Left lobe of liver (tissue), 2 donors: ENCODE measurements at regions not wholly inside any gene's neighbourhood (a gene's known extent, or its start where the extent isn't known, plus 50 kb on each side); places are given as distances from the start of the nearest gene placed in this dataset.
"Not testable (repeated sequence)": the region's sequence is repeated elsewhere in the genome, so short reads cannot be mapped to it uniquely, and the experiment has no call there.

Experiments used
- ATAC-seq: fragments of 200-7000 bp; cut with Tn5 transposase; one replicate; pipeline ENCODE4 v1.9.1; 2020; ENCODE audit warnings: mild to moderate bottlenecking, moderate library complexity
- DNase-seq: peaks from one replicate; pipeline ENCODE4 v3.0.0-alpha.2; 2020; ENCODE audit warnings: low spot score
- donor health status: DM: no; HTN: no; CAD: no; lungs with moderate emphysema.
- donor health status: DM: no; HTN: yes; CAD: no.

- no peak for DNase-seq
- ATAC-seq, result peak; percentile 69
These were observed 1212.0 kb downstream of the GALC start for GRCh38 chr14:86780876-86781510.

GRCh38 chr14:86780461-86780860 is 1212.5 kb downstream of the GALC start:
- ATAC-seq, result no peak

GRCh38 chr14:86779416-86779815 is 1213.6 kb downstream of the GALC start:
- ATAC-seq (no peak), DNase-seq (no peak)

More at GRCh38 chr14:86780461-86780860, 1212.5 kb downstream of the GALC start:
- DNase-seq, result no peak

GRCh38 chr14:86777963-86778602 is 1214.9 kb downstream of the GALC start:
- ATAC-seq (peak; percentile 69), DNase-seq (no peak)

- DNase-seq, ATAC-seq: not testable (repeated sequence)
These were observed 1217.1 kb downstream of the GALC start for GRCh38 chr14:86775896-86776295.

GRCh38 chr14:86774916-86775315 is 1218.1 kb downstream of the GALC start:
- DNase-seq (no peak), ATAC-seq (no peak)

GRCh38 chr14:86772075-86772474 is 1220.9 kb downstream of the GALC start:
- no peak for ATAC-seq
- no peak for DNase-seq

GRCh38 chr14:86770186-86770585 is 1222.8 kb downstream of the GALC start:
- no peak for ATAC-seq
- DNase-seq, result no peak

- ATAC-seq, result peak; percentile 57
- DNase-seq, result no peak
These were observed 1226.5 kb downstream of the GALC start for GRCh38 chr14:86766469-86766868.

GRCh38 chr14:86761611-86762010 is 1231.4 kb downstream of the GALC start:
- DNase-seq, result no peak
- no peak for ATAC-seq

GRCh38 chr14:86756521-86757190 is 1226.7 kb downstream of the FLRT2 start:
- DNase-seq (no peak), ATAC-seq (no peak)

- not testable (repeated sequence) for ATAC-seq, DNase-seq
These were observed 1220.5 kb downstream of the FLRT2 start for GRCh38 chr14:86750488-86750887.

- no peak for ATAC-seq
- no peak for DNase-seq
These were observed 1209.8 kb downstream of the FLRT2 start for GRCh38 chr14:86739761-86740160.

GRCh38 chr14:86731427-86731826 is 1201.5 kb downstream of the FLRT2 start:
- DNase-seq, ATAC-seq: not testable (repeated sequence)

- DNase-seq (no peak), ATAC-seq (peak; percentile 36)
These were observed 1193.3 kb downstream of the FLRT2 start for GRCh38 chr14:86723254-86723624.

GRCh38 chr14:86722612-86723253 is 1192.8 kb downstream of the FLRT2 start:
- peak; percentile 70 for ATAC-seq

GRCh38 chr14:86714575-86714974 is 1184.6 kb downstream of the FLRT2 start:
- ATAC-seq, result no peak
- DNase-seq, result no peak

More at GRCh38 chr14:86722612-86723253, 1192.8 kb downstream of the FLRT2 start:
- no peak for DNase-seq

GRCh38 chr14:86714153-86714552 is 1184.2 kb downstream of the FLRT2 start:
- no peak for ATAC-seq
- DNase-seq, result no peak

GRCh38 chr14:86712727-86713126 is 1182.8 kb downstream of the FLRT2 start:
- no peak for DNase-seq
- no peak for ATAC-seq

- no peak for DNase-seq
- ATAC-seq, result no peak
These were observed 1182.2 kb downstream of the FLRT2 start for GRCh38 chr14:86712176-86712575.

- ATAC-seq, result peak; percentile 94
These were observed 1178.9 kb downstream of the FLRT2 start for GRCh38 chr14:86708846-86709339.

More at GRCh38 chr14:86708846-86709339, 1178.9 kb downstream of the FLRT2 start:
- no peak for DNase-seq
